Neural cell (in vitro differentiated cells): ENCODE measurements at regions not wholly inside any gene's neighbourhood (a gene's known extent, or its start where the extent isn't known, plus 50 kb on each side); places are given as distances from the start of the nearest gene placed in this dataset.

Source experiments
- H2AFZ ChIP-seq: fragments of 200-600, 300-800 bp; sonication (generic), shearing (Covaris generic); 2 replicates; pipeline ENCODE4 v1.6.0; 2014; ENCODE audit warnings: low read depth, mild to moderate bottlenecking, antibody characterized with exemption, low read length, moderate library complexity
- H3F3A ChIP-seq: fragments of 200-600 bp; shearing (Covaris generic); 2 replicates; pipeline ENCODE4 v1.6.1; 2016; ENCODE audit warnings: mild to moderate bottlenecking, moderate library complexity, mixed read lengths, antibody characterized with exemption, low read length; ENCODE audit not compliant: insufficient read depth, poor library complexity, severe bottlenecking
- H3K27ac ChIP-seq: fragments of 200-600, 300-800 bp; sonication (generic), shearing (Covaris generic); 2 replicates; pipeline ENCODE4 v1.5.1; 2014; ENCODE audit warnings: mild to moderate bottlenecking, low read length, moderate library complexity
- H3K27me3 ChIP-seq: fragments of 300-800, 200-600 bp; sonication (generic), shearing (Covaris generic); 2 replicates; pipeline ENCODE4 v1.6.0; 2014; ENCODE audit warnings: mild to moderate bottlenecking, low read depth, low read length, moderate library complexity; ENCODE audit not compliant: insufficient read depth
- H3K36me3 ChIP-seq: fragments of 300-800, 200-600 bp; sonication (generic), shearing (Covaris generic); 2 replicates; pipeline ENCODE4 v1.5.1; 2014; ENCODE audit warnings: mild to moderate bottlenecking, antibody characterized with exemption, low read length, moderate library complexity; ENCODE audit not compliant: insufficient read depth
- H3K4me2 ChIP-seq: fragments of 300-800, 200-600 bp; sonication (generic), shearing (Covaris generic); 2 replicates; pipeline ENCODE4 v1.6.0; 2014; ENCODE audit warnings: mild to moderate bottlenecking, low read length
- H3K4me3 ChIP-seq: fragments of 300-800, 200-600 bp; sonication (generic), shearing (Covaris generic); 2 replicates; pipeline ENCODE4 v1.5.1; 2014; ENCODE audit warnings: mild to moderate bottlenecking, low read length, moderate library complexity
- H3K79me2 ChIP-seq: fragments of 200-600 bp; shearing (Covaris generic); replicated peaks from 2 replicates; pipeline ENCODE4 v1.6.0; 2014; ENCODE audit warnings: mild to moderate bottlenecking, low read length, moderate library complexity; ENCODE audit not compliant: insufficient read depth
- H3K9ac ChIP-seq: fragments of 300-800, 200-600 bp; sonication (generic), shearing (Covaris generic); 2 replicates; pipeline ENCODE4 v1.6.1; 2016; ENCODE audit warnings: mild to moderate bottlenecking, low read length, mixed read lengths
- H3K9me2 ChIP-seq: fragments of 200-600 bp; shearing (Covaris generic); 2 replicates; pipeline ENCODE4 v1.6.1; 2016; ENCODE audit warnings: mild to moderate bottlenecking, low read length, mixed read lengths; ENCODE audit not compliant: insufficient read depth
- H3K9me3 ChIP-seq: fragments of 200-600, 300-800 bp; sonication (generic), shearing (Covaris generic); 2 replicates; pipeline ENCODE4 v1.6.1; 2016; ENCODE audit warnings: mild to moderate bottlenecking, mixed run types, low read length, moderate library complexity, mixed read lengths
- H4K20me1 ChIP-seq: fragments of 200-600 bp; shearing (Covaris generic); 2 replicates; pipeline ENCODE4 v1.6.1; 2016; ENCODE audit warnings: mild to moderate bottlenecking, mixed run types; ENCODE audit not compliant: insufficient read depth
- CTCF ChIP-seq: fragments of 450-650 bp; IDR thresholded peaks from 2 replicates; pipeline ENCODE4 v1.5.1; 2014; ENCODE audit warnings: antibody characterized with exemption, mild to moderate bottlenecking, moderate library complexity; ENCODE audit not compliant: poor library complexity, severe bottlenecking
- EP300 ChIP-seq: fragments of 450-650 bp; conservative IDR thresholded peaks from 2 replicates; pipeline ENCODE4 v1.6.1; 2014; ENCODE audit warnings: antibody characterized with exemption, mild to moderate bottlenecking, moderate library complexity; ENCODE audit not compliant: poor library complexity, severe bottlenecking
- EZH2 ChIP-seq: fragments of 200-600, 300-800 bp; shearing (Covaris generic), sonication (generic); IDR thresholded peaks from 2 replicates; pipeline ENCODE4 v1.6.1; 2014; ENCODE audit warnings: antibody characterized with exemption, low read length, borderline replicate concordance, mild to moderate bottlenecking; ENCODE audit not compliant: insufficient read depth, poor library complexity, severe bottlenecking
- MXI1 ChIP-seq: fragments of 450-650 bp; conservative IDR thresholded peaks from 2 replicates; pipeline ENCODE4 v1.6.1; 2014; ENCODE audit warnings: antibody characterized with exemption, mild to moderate bottlenecking; ENCODE audit not compliant: poor library complexity, severe bottlenecking
- POLR2AphosphoS5 ChIP-seq: IDR thresholded peaks from 2 replicates; pipeline ENCODE4 v1.6.1; 2012
- RAD21 ChIP-seq: fragments of 450-650 bp; conservative IDR thresholded peaks from 2 replicates; pipeline ENCODE4 v1.6.1; 2014; ENCODE audit warnings: antibody characterized with exemption, mild to moderate bottlenecking, moderate library complexity
- REST ChIP-seq: IDR thresholded peaks from 2 replicates; pipeline ENCODE4 v1.6.1; 2012; ENCODE audit warnings: borderline replicate concordance
- SMC3 ChIP-seq: fragments of 450-650 bp; conservative IDR thresholded peaks from 2 replicates; pipeline ENCODE4 v1.6.1; 2014; ENCODE audit warnings: antibody characterized with exemption, mild to moderate bottlenecking, moderate library complexity; ENCODE audit not compliant: poor library complexity
- TAF1 ChIP-seq: IDR thresholded peaks from 2 replicates; pipeline ENCODE4 v1.6.1; 2012; ENCODE audit warnings: low read depth

GRCh38 chr4:137420901-137421396 is 111.3 kb downstream of the PCDH18 start:
- Histone ChIP-seq H3K36me3 (no peaks in the 10 kb centered on the region), H3K9me2 (no peaks in the 10 kb centered on the region), H3K4me2 (no peak overlapping the region), H3K9me3 (no peaks in the 10 kb centered on the region), H4K20me1 (no peaks in the 10 kb centered on the region), H3K27ac (no peak overlapping the region), H3F3A (no peaks in the 10 kb centered on the region), H3K4me3 (no peak overlapping the region), H3K79me2 (no peaks in the 10 kb centered on the region), H3K9ac (no peak overlapping the region), H3K27me3 (no peaks in the 10 kb centered on the region), H2AFZ (no peak overlapping the region)
- TF ChIP-seq SMC3 (no peak), TAF1 (no peak)

GRCh38 chr4:137417676-137418075 is 114.6 kb downstream of the PCDH18 start:
- H3K9ac ChIP-seq: no peak overlapping the region
- no peak overlapping the region for H3K4me2 ChIP-seq
- H3F3A ChIP-seq: no peaks in the 10 kb centered on the region
- no peaks in the 10 kb centered on the region for H3K9me3 ChIP-seq
- H3K27ac ChIP-seq: no peak overlapping the region
- no peaks in the 10 kb centered on the region for H3K36me3 ChIP-seq
- H3K27me3 ChIP-seq: no peaks in the 10 kb centered on the region
- no peaks in the 10 kb centered on the region for H3K9me2 ChIP-seq
- H2AFZ ChIP-seq: no peak overlapping the region
- no peaks in the 10 kb centered on the region for H3K79me2 ChIP-seq
- H3K4me3 ChIP-seq: no peak overlapping the region
- TF ChIP-seq RAD21 (no peak), CTCF (no peak), MXI1 (no peak), POLR2AphosphoS5 (no peak), EZH2 (no peak), EP300 (no peak), REST (no peak), TAF1 (no peak), SMC3 (no peak)
- H4K20me1 ChIP-seq: no peaks in the 10 kb centered on the region

GRCh38 chr4:137414802-137415201 is 117.5 kb downstream of the PCDH18 start:
- Histone ChIP-seq H3F3A (no peaks in the 10 kb centered on the region), H3K9me2 (no peaks in the 10 kb centered on the region), H3K27me3 (no peaks in the 10 kb centered on the region), H3K9ac (no peak overlapping the region), H3K27ac (no peak overlapping the region), H3K9me3 (no peaks in the 10 kb centered on the region), H2AFZ (no peak overlapping the region), H3K4me3 (no peak overlapping the region), H3K4me2 (no peak overlapping the region), H3K79me2 (no peaks in the 10 kb centered on the region), H3K36me3 (no peaks in the 10 kb centered on the region), H4K20me1 (no peaks in the 10 kb centered on the region)
- no peak for TF ChIP-seq EP300
- no peak for TF ChIP-seq REST
- no peak for TF ChIP-seq TAF1
- no peak for TF ChIP-seq POLR2AphosphoS5
- TF ChIP-seq CTCF: no peak
- TF ChIP-seq MXI1: no peak
- no peak for TF ChIP-seq RAD21
- no peak for TF ChIP-seq EZH2
- TF ChIP-seq SMC3: no peak
